H9 (cell line): ENCODE measurements at regions not wholly inside any gene's neighbourhood (a gene's known extent, or its start where the extent isn't known, plus 50 kb on each side); places are given as distances from the start of the nearest gene placed in this dataset.

Experiments used
- DNase-seq: peaks from one replicate; pipeline ENCODE4 v3.0.0-alpha.2; 2017
- H2AFZ ChIP-seq: one replicate; pipeline ENCODE4 v1.6.1; 2013; ENCODE audit warnings: mild to moderate bottlenecking, low read length, control low read depth, moderate library complexity
- H2AK5ac ChIP-seq: 2 replicates; pipeline ENCODE4 v1.6.1; 2013; ENCODE audit warnings: low read length, control low read depth, mixed read lengths; ENCODE audit not compliant: insufficient read length
- H2BK120ac ChIP-seq: one replicate; pipeline ENCODE4 v1.6.1; 2013; ENCODE audit warnings: low read depth, mild to moderate bottlenecking, low read length, control low read depth, inconsistent platforms; ENCODE audit not compliant: poor library complexity, severe bottlenecking
- H2BK12ac ChIP-seq: 2 replicates; pipeline ENCODE4 v1.6.1; 2013; ENCODE audit warnings: low read length, control low read depth, mixed read lengths, low read depth; ENCODE audit not compliant: insufficient read length
- H2BK15ac ChIP-seq: 2 replicates; pipeline ENCODE4 v1.6.1; 2013; ENCODE audit warnings: low read depth, low read length, control low read depth
- H2BK20ac ChIP-seq: one replicate; pipeline ENCODE4 v1.6.1; 2013; ENCODE audit warnings: low read depth, mild to moderate bottlenecking, low read length, control low read depth, inconsistent platforms; ENCODE audit not compliant: poor library complexity, severe bottlenecking
- H2BK5ac ChIP-seq: 2 replicates; pipeline ENCODE4 v1.6.1; 2013; ENCODE audit warnings: low read length, control low read depth, mixed read lengths; ENCODE audit not compliant: insufficient read length
- H3K14ac ChIP-seq: 2 replicates; pipeline ENCODE4 v1.6.1; 2013; ENCODE audit warnings: low read length, control low read depth; ENCODE audit not compliant: insufficient read depth
- H3K18ac ChIP-seq: 2 replicates; pipeline ENCODE4 v1.6.1; 2013; ENCODE audit warnings: low read depth, mild to moderate bottlenecking, mixed read lengths, low read length, control low read depth; ENCODE audit not compliant: insufficient read length
- H3K23ac ChIP-seq: 2 replicates; pipeline ENCODE4 v1.6.1; 2013; ENCODE audit warnings: low read length, control low read depth, mixed read lengths, low read depth; ENCODE audit not compliant: insufficient read length
- H3K23me2 ChIP-seq: 2 replicates; pipeline ENCODE4 v1.6.1; 2013; ENCODE audit warnings: low read depth, mild to moderate bottlenecking, mixed read lengths, low read length, control low read depth; ENCODE audit not compliant: insufficient read length, poor library complexity, severe bottlenecking
- H3K27ac ChIP-seq: 2 replicates; pipeline ENCODE4 v1.5.1; 2013; ENCODE audit warnings: low read length, control low read depth, mixed read lengths, low read depth; ENCODE audit not compliant: insufficient read length
- H3K27me3 ChIP-seq: 2 replicates; pipeline ENCODE4 v1.6.1; 2013; ENCODE audit warnings: low read length, control low read depth, inconsistent platforms; ENCODE audit not compliant: insufficient read depth
- H3K4ac ChIP-seq: 2 replicates; pipeline ENCODE4 v1.6.1; 2013; ENCODE audit warnings: low read depth, mild to moderate bottlenecking, control low read depth, inconsistent platforms, low read length, moderate library complexity
- H3K4me1 ChIP-seq: 2 replicates; pipeline ENCODE4 v1.6.1; 2013; ENCODE audit warnings: low read length, control low read depth, inconsistent platforms; ENCODE audit not compliant: insufficient read depth
- H3K4me2 ChIP-seq: 2 replicates; pipeline ENCODE4 v1.6.1; 2013; ENCODE audit warnings: low read length, control low read depth, mixed read lengths; ENCODE audit not compliant: insufficient read length, insufficient read depth
- H3K56ac ChIP-seq: 2 replicates; pipeline ENCODE4 v1.6.1; 2013; ENCODE audit warnings: low read depth, mild to moderate bottlenecking, mixed read lengths, low read length, control low read depth; ENCODE audit not compliant: insufficient read length
- H3K79me1 ChIP-seq: 2 replicates; pipeline ENCODE4 v1.6.1; 2013; ENCODE audit warnings: low read depth, mild to moderate bottlenecking, moderate library complexity, low read length, control low read depth, inconsistent platforms; ENCODE audit not compliant: insufficient read depth, poor library complexity, severe bottlenecking
- H3K79me2 ChIP-seq: 2 replicates; pipeline ENCODE4 v1.6.1; 2013; ENCODE audit warnings: low read length, control low read depth, inconsistent platforms; ENCODE audit not compliant: insufficient read depth
- H3K9ac ChIP-seq: 2 replicates; pipeline ENCODE4 v1.6.1; 2013; ENCODE audit warnings: low read length, control low read depth, mixed read lengths; ENCODE audit not compliant: insufficient read length; ENCODE audit errors: extremely low read depth
- H3K9me3 ChIP-seq: one replicate; pipeline ENCODE4 v1.6.1; 2013; ENCODE audit warnings: low read depth, low read length, inconsistent platforms; ENCODE audit not compliant: control insufficient read depth
- H3T11ph ChIP-seq: one replicate; pipeline ENCODE4 v1.6.1; 2013; ENCODE audit warnings: mild to moderate bottlenecking, low read length, control low read depth, inconsistent platforms
- H4K20me1 ChIP-seq: one replicate; pipeline ENCODE4 v1.6.1; 2013; ENCODE audit not compliant: control insufficient read depth, insufficient read length, insufficient read depth
- H4K5ac ChIP-seq: 2 replicates; pipeline ENCODE4 v1.6.1; 2013; ENCODE audit warnings: low read depth, mild to moderate bottlenecking, mixed read lengths, low read length, control low read depth; ENCODE audit not compliant: insufficient read length
- H4K8ac ChIP-seq: replicated peaks from 2 replicates; pipeline ENCODE4 v1.6.1; 2013; ENCODE audit warnings: low read length, control low read depth, mixed read lengths, low read depth; ENCODE audit not compliant: insufficient read length
- H4K91ac ChIP-seq: 2 replicates; pipeline ENCODE4 v1.6.1; 2013; ENCODE audit warnings: low read depth, mild to moderate bottlenecking, moderate library complexity, mixed read lengths, low read length, control low read depth; ENCODE audit not compliant: insufficient read length
- H3K27ac Mint-ChIP-seq, 3 experiments: 2 replicates in 2 of 3; 3 replicates in 1 of 3; pipeline ENCODE4 v1.8.0; 2020 to 2021; ENCODE audit warnings: mixed read lengths in 3 of 3, mild to moderate bottlenecking in 1 of 3, moderate library complexity in 1 of 3
- H3K27me3 Mint-ChIP-seq: 2 replicates; pipeline ENCODE4 v1.8.0; 2021; ENCODE audit warnings: low read depth, mild to moderate bottlenecking, moderate library complexity, mixed read lengths
- H3K36me3 Mint-ChIP-seq, 3 experiments: 2 replicates in 2 of 3; 3 replicates in 1 of 3; pipeline ENCODE4 v1.8.0; 2020 to 2021; ENCODE audit warnings: low read depth in 3 of 3, mixed read lengths in 3 of 3; ENCODE audit not compliant: insufficient read depth in 1 of 3
- H3K4me1 Mint-ChIP-seq, 2 experiments: 2 replicates each; pipeline ENCODE4 v1.8.0; 2020; ENCODE audit warnings: mixed read lengths in 2 of 2
- H3K4me3 Mint-ChIP-seq, 2 experiments: 2 replicates in 1 of 2; 3 replicates in 1 of 2; pipeline ENCODE4 v1.8.0; 2020 to 2021; ENCODE audit warnings: mild to moderate bottlenecking in 2 of 2, mixed read lengths in 2 of 2, moderate library complexity in 1 of 2
- H3K9me3 Mint-ChIP-seq, 2 experiments: 2 replicates in 1 of 2; 3 replicates in 1 of 2; pipeline ENCODE4 v1.8.0; 2020; ENCODE audit warnings: mild to moderate bottlenecking in 2 of 2, mixed read lengths in 2 of 2, moderate library complexity in 1 of 2
- CTCF ChIP-seq: fragments of 200-600 bp; sonication (generic); conservative IDR thresholded peaks from 3 replicates; pipeline ENCODE4 v1.8.0; 2021; ENCODE audit warnings: antibody characterized with exemption, mild to moderate bottlenecking
- WGBS: extraction: QIAGEN DNeasy Blood & Tissue Kit; methylation state at CpG from one replicate; pipeline ENCODE4 v1.1.7; 2013; ENCODE audit warnings: missing lambda C conversion rate, low lambda C conversion rate, mixed read lengths; ENCODE audit not compliant: insufficient read length; ENCODE audit errors: extremely low coverage; 5-methylcytosine and 5-hydroxymethylcytosine counted together

- Mint-ChIP-seq H3K27ac (peak overlapping the region in 1 of 3 experiments; percentile 32; a peak in 1 of 7 replicates), H3K4me1 (peaks cover 20 to 21% of the 10 kb centered on the region in 2 experiments), H3K4me3 (no peak overlapping the region), H3K27me3 (no peaks in the 10 kb centered on the region), H3K36me3 (no peaks in the 10 kb centered on the region), H3K9me3 (no peaks in the 10 kb centered on the region; a peak in 1 of 5 replicates)
- Histone ChIP-seq H3K4me1 (no peaks in the 10 kb centered on the region; the same call in 1 of the 2 replicates), H3K79me2 (no peaks in the 10 kb centered on the region), H2BK5ac (no peak overlapping the region), H3K18ac (no peak overlapping the region), H2BK12ac (no peak overlapping the region), H3K23me2 (no peaks in the 10 kb centered on the region), H4K8ac (no peak overlapping the region), H3K79me1 (no peaks in the 10 kb centered on the region), H3K27me3 (no peaks in the 10 kb centered on the region), H3K9ac (no peak overlapping the region), H3K27ac (no peak overlapping the region), H2BK15ac (no peak overlapping the region), H2BK20ac (no peak overlapping the region), H3K14ac (no peak overlapping the region), H3K4ac (no peak overlapping the region), H3T11ph (no peak overlapping the region), H2BK120ac (no peak overlapping the region), H3K9me3 (no peaks in the 10 kb centered on the region), H3K56ac (no peak overlapping the region), H2AFZ (no peak overlapping the region), H4K91ac (no peak overlapping the region), H4K5ac (no peak overlapping the region), H2AK5ac (no peak overlapping the region), H3K4me2 (no peak overlapping the region), H4K20me1 (no peaks in the 10 kb centered on the region), H3K23ac (no peak overlapping the region)
- TF ChIP-seq CTCF, result no peak
- no peak for DNase-seq
- no CpG with 5 or more reads among the region's 4 CpGs for WGBS
Observed at GRCh38 chr5:62065050-62065449, 241.0 kb upstream of the KIF2A start.
